ENCODE measurements at regions not wholly inside any gene's neighbourhood (a gene's known extent, or its start where the extent isn't known, plus 50 kb on each side); places are given as distances from the start of the nearest gene placed in this dataset.
A peak's percentile ranks its signal among the peaks of the same experiment; 100 is the strongest.

GRCh38 chrX:40496728-40497127 lies 84.0 kb upstream of the ATP6AP2 start (continued):
- TF ChIP-seq GABPA (IDR thresholded peaks at IDR 0.05; ENCODE audit: low read depth, low read length) (no peak), GABPA (CRISPR knock-in tag; IDR thresholded peaks at IDR 0.05; ENCODE audit: low read depth) (no peak), BCLAF1 (IDR thresholded peaks at IDR 0.05) (no peak), SIX4 (CRISPR knock-in tag; IDR thresholded peaks at IDR 0.05) (no peak), ZBTB7A (CRISPR knock-in tag; IDR thresholded peaks at IDR 0.05) (no peak), CHCHD3 (CRISPR knock-in tag; IDR thresholded peaks at IDR 0.05) (no peak), MTF1 (CRISPR knock-in tag; IDR thresholded peaks at IDR 0.05) (no peak)

- H4K20me1 ChIP-seq (ENCODE audit: insufficient read depth, low read length) = no peaks in the 10 kb centered on the region
- H3K9me3 ChIP-seq (ENCODE audit: low read length) = no peaks in the 10 kb centered on the region
- no peaks in the 10 kb centered on the region for H3K27me3 ChIP-seq (ENCODE audit: control insufficient read depth in 1 of 2, insufficient read depth in 2 of 2, low read length in 2 of 2)
- ChIA-PET POLR2A (no interaction called here), CTCF (ENCODE audit: low intra/inter-chr PET ratio, low total read pairs) (no interaction called here)
- no peaks in the 10 kb centered on the region for H3K36me3 ChIP-seq (replicated peaks in 1 of 2; ENCODE audit: control insufficient read depth in 1 of 2, insufficient read depth in 2 of 2, low read length in 2 of 2)
- H3K27ac ChIP-seq (ENCODE audit: extremely low read length, insufficient read depth, low read length) = no peak overlapping the region
- ATAC-seq (no peak), DNase-seq (ENCODE audit: low spot score) (no peak), FAIRE-seq (no peak)
- intact Hi-C loops (cut with micrococcal nuclease; ENCODE audit: unreplicated experiment) = no loop called here
- H3K9ac ChIP-seq (ENCODE audit: insufficient read depth, low read depth, low read length) = no peak overlapping the region
- no peak overlapping the region for H2AFZ ChIP-seq (ENCODE audit: low read length)
- H3K4me2 ChIP-seq (ENCODE audit: low read depth, low read length) = no peak overlapping the region
- BruUV-seq (replicated peaks) = no TSS peak
- TF ChIP-seq ATF7 (IDR thresholded peaks at IDR 0.05) (no peak), ATF7 (CRISPR knock-in tag; IDR thresholded peaks at IDR 0.05) (no peak), ZNF331 (CRISPR knock-in tag; IDR thresholded peaks at IDR 0.05) (peak; percentile 92)
- no peak overlapping the region for H3K4me3 ChIP-seq (replicated peaks in 1 of 3; ENCODE audit: insufficient read depth in 1 of 3, low read depth in 2 of 3, low read length in 3 of 3)
- WGBS (ENCODE audit: low lambda C conversion rate) = no CpG with 5 or more reads among the region's 1 CpG
- H3K4me1 ChIP-seq (ENCODE audit: insufficient read depth, low read length) = no peaks in the 10 kb centered on the region
- H3K79me2 ChIP-seq (ENCODE audit: insufficient read depth, low read length) = no peaks in the 10 kb centered on the region
- in situ Hi-C loops (cut with HindIII; ENCODE audit: extremely low pct_ligation_motif_present, low pct_unique_long_range_greater_than_20kb) = no loop called here
These were observed 85.1 kb upstream of the ATP6AP2 start for GRCh38 chrX:40495659-40496058.

All from HepG2 (cell line).